HG02642 (cell line): ENCODE measurements at regions not wholly inside any gene's neighbourhood (a gene's known extent, or its start where the extent isn't known, plus 50 kb on each side); places are given as distances from the start of the nearest gene placed in this dataset.

Experiments
- ATAC-seq: cut with Tn5 transposase; IDR thresholded peaks from one replicate; pipeline ENCODE4 v1.9.1; 2021; ENCODE audit warnings: mild to moderate bottlenecking; ENCODE audit not compliant: unreplicated experiment, poor library complexity

DNA sequence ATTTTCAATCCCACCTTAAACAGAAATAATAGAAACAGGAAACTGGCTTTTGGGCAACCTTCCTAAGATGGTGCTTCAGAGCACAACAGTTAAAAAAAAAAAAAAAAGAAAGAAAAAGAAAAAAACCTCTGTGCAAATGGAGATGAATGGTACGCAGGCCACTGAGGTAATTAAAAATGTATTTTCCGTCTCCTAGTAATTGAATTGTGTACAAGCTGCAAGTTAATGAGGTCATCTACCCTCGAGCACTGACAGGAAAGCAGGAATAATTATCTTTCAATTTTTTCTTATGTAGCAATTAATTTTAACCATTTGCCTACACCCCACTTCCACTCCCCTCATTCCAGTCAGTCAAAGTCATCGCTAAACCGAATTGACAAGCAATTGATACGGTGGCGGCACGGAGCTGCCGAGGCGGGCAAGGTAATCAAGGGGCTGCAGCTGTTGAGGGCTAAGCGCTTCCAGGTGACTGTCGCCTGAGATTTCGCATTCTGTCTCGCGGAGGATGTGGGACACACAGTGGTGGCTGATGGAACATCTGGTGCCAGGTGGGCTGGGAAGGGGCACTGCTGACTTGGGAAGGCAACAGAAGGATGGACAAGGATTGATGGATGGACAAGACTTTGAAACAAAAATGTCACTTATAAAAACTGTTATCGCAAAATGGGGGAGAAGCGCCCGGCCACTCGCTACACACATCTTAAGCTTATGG, 109.4 kb downstream of the RCN1 start:
- no peak for ATAC-seq

DNA sequence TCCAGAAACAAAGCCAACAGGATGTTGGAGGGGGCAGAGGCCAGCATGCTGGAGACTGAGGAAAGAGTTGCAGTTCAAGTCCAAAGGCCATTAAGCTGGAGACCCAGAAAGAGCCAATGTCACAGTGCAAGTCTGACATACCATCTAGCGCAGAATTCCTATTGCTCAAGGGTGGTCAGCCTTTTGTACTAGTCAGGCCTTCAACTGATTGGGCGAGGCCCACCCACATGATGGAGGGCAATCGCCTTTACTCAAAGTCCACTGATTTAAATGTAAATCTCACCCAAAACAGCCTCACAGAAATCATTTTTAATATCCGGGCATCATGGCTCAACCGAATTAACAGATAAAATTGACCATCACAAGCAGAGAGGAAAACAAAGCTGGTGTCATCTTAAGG, 113.9 kb downstream of the RCN1 start:
- ATAC-seq = no peak

DNA sequence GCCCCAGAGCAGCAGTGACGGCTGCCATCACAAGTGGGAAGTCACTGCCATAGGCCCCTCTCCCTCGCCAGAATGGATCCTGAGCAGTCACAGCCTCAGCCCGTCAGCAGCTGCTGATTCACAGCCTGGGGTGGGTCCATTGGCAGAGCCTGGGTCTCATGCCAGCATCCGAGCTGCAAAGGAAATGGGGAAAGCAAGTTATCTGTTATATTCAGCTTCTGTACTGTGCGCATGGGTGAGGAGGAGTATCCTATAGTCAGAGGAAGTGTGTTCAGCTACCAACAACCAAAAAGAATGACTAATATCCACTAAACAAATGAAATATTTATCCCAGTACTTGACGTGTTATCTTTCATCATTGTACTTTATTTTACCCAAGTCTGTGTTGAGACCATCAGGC, 119.7 kb downstream of the RCN1 start:
- ATAC-seq = no peak

GRCh38 chr11:32213223-32213622, 122.3 kb downstream of the RCN1 start:
- ATAC-seq = no peak

- ATAC-seq = no peak
These were observed 124.3 kb downstream of the RCN1 start for GRCh38 chr11:32215157-32215556.

DNA sequence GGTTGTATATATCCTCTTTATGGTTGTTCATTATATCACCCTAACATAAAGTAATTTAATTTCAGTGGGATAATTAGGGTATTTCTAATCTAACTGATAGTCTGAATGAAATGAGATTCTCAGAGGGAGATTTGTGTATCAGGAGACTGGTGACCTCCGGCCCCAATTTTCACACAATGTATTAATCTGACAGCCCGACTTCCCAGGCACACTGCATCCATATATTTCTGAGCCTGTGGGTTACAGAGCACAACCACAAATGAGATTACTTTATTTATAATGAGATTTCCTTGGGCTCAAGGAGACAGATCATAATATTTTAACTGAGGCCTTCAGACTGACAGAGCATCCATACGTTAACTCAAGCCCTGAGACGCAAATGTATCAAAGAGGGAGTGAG, 125.9 kb downstream of the RCN1 start:
- no peak for ATAC-seq

DNA sequence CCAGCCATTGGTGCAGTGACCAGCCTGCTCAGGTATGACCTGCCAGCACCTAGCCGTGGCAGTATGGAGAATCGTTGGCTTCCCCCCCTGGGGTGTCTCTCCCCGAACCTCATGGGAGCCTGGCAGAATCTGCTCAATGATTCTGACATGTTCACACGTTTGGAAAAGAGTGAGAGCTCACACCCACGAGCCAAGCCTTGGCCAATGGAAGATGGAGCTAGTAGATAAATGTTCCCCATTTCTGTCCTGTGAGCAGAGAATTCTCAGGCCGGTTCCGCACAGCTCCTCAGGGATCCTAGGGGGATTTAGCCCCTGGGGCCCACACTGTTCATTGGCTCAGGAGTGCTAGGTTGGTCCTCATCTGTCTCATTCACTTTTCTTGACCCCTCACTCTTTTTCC, 128.4 kb downstream of the RCN1 start:
- ATAC-seq = no peak

DNA sequence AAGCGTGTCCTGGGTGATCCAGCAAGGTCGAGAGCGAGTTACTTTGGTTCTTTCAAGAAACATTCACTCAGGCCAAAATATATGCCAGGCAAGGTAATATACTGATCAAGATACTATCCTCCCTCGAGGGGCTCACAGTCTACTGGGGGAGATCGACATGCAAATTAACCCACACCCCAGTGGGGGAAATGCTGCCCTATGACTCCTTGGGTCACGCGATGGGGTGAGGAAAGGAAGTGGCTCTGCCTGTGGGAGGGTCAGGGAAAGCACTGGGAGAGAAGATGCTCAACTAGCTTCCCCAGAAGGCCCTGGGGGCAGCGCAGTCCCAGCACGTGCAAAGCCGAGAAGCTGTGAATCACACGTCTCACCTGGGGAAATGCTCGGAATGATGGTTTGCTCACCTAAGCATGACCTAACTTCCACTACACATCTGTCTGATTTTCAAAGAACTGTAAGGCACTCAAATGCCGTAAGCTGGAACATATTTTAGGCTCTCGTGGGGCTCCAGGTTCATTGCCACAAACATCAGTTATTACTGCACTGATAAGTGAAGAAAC, 130.7 kb downstream of the RCN1 start:
- no peak for ATAC-seq

DNA sequence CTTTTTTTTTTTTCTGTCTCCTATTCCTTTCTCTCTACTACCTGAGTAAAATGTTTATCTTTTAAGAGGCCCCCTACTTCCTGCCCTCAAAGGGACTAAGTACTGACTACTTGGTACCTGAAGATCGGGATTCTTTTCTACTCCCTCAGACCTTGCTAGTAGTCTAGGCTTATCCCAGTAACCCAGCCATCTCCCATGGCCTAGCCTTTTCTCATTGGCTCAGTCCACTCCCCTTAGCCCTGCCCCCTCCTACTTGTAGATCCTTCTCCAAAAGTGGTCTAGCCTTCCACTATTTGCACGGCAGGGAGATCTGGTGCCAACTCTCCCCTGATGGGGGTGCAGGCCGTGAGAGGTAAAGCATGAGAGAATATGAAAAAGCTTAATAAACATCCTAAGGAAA, 133.7 kb downstream of the RCN1 start:
- ATAC-seq = no peak

DNA sequence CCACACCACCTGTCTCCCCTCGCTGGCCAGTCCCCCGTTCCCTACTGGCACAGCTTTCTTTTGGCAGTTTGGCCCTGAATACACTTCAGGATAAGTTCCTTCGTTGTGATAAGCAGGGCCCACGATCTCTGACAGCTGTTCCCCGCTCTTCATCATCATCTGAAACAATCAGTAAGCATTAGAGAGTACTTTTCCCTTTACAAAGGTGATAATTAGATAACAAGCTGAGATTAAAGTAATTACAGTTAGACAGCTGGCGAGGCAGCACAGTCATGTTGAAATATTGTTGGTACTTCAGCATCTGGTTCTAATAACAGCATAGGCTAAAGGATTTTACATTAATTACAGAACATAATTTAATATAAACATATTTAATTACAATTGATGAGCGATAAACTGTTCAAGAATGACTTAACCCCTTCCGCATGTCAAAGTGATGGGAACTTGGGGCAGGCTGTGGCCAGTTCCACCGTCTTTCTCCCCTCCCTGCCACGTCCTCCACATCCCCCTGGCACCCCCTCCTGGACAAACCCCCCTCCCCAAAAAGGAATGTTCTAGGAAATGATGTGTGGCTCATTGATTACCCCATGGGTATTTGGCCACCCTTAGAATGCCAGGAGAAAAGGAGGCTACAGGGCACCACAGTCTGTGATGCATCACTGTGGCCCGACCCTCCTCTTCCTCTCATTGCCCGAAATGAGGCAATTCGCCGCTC, 134.9 kb downstream of the RCN1 start:
- ATAC-seq = no peak

DNA sequence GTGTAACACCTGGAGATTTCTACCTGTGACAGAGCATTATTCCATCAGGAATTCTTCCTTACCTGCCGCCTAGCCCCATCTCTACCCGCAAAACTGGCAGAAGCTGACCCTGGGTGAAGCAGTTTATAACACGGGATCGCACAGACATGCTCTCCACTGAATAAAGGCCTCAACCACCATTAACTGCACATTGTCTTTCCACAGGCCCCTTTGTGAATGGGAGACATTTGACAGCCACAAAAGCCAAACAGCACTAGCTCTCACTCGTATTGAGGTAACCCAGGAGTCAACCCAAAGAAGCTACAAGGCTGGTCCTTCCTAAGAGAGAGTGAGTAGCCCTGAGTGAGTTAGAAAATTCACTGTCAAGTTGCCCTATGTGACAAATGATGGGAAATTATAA, 135.6 kb downstream of the RCN1 start:
- no peak for ATAC-seq

- ATAC-seq = no peak
These were observed 138.8 kb downstream of the RCN1 start for GRCh38 chr11:32229576-32230240.

GRCh38 chr11:32231909-32232493, 141.1 kb downstream of the RCN1 start:
- peak; percentile 85 for ATAC-seq

DNA sequence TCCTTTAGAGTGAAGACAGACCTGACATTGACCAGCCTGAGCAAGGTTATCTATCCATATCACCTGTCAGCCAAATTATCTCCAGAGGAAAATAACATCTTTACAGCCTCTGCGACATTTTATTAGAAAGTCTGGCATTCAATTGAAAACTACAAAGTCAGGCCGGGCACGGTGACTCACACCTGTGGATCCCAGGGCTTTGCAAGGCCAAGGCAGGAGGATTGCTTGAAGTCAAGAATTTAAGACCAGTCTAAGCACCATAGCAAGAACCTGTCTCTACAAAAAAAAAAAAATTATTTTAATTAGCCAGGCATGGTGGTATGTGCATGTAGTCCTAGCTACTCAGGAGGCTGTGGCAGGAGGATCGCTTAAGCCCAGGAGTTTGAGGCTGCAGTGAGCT, 141.6 kb downstream of the RCN1 start:
- no peak for ATAC-seq

GRCh38 chr11:32233276-32233675, 142.4 kb downstream of the RCN1 start:
- ATAC-seq = no peak

- no peak for ATAC-seq
These were observed 143.1 kb downstream of the RCN1 start for GRCh38 chr11:32233928-32234327.

DNA sequence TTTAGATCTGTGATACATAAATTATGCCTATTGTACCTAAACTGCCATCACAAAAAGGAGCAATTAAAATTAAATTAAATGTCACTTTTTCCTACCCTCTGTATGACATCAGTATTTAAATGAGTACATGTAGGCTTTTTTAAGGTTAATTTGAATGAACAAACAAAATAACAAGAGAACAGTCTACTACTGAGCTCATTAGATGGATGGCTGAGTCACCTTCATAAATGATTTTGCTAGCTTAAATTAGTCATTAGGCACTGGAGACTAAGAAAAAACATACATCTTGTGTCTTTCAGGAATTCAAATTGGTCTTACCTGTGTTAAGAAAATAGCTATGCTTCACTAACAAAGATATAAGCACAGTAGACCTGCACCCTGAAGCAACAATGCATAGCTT, 153.6 kb downstream of the RCN1 start:
- no peak for ATAC-seq

GRCh38 chr11:32253706-32254105, 162.8 kb downstream of the RCN1 start:
- no peak for ATAC-seq

- ATAC-seq = no peak
These were observed 165.0 kb downstream of the RCN1 start for GRCh38 chr11:32255841-32256240.

DNA sequence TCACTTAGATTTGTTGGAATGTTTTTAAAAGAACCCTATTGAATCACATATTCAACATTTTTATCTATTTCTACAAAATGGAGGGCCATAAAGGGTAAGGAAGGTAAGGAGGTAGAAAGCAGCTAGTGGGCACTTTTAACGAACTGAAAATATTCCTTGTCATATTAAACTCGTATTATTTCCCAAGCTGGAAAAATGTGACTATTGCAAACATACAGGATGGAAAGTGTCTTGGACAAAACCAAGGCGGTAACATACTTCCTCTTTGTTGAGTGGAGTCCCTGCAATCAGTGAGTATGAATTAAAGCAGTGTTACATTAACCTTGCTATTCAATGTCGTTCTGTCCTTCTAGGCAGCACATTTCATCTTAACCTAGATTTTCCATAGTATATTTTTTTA, 165.6 kb downstream of the RCN1 start:
- ATAC-seq = no peak

DNA sequence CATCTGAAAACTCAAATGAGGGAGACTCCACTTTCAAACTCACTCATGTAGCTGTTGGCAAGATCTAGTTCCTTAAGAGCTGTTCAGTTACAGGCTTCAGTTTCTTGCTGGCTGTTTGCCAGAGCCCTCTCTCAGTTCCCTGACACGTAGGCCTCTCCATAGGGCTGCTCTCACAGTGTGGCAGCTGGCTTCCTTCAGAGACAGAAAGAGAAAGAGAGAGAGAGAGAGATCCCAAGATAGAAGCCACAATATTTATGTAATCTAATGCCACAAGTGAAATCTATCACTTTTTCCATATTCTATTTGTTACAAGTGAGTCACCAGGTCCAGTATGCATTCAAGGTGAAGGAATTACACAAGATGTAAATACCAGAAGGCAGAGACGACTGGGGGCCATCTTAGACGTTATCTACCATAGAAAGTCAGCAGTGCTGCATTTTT, 168.8 kb downstream of the RCN1 start:
- peak; percentile 96 for ATAC-seq
